CD4-positive, alpha-beta T cell treated with Interleukin-15 for 1 hour (primary cell): ENCODE measurements at regions not wholly inside any gene's neighbourhood (a gene's known extent, or its start where the extent isn't known, plus 50 kb on each side); places are given as distances from the start of the nearest gene placed in this dataset.
"Not testable (repeated sequence)": the region's sequence is repeated elsewhere in the genome, so short reads cannot be mapped to it uniquely, and the experiment has no call there.

Source experiments
- DNase-seq: peaks from one replicate; pipeline ENCODE4 v3.0.0-alpha.2; 2020

- not testable (repeated sequence) for DNase-seq
These were observed 244.7 kb downstream of the NEBL start for GRCh38 chr10:20652424-20652823.

- no peak for DNase-seq
These were observed 248.7 kb downstream of the NEBL start for GRCh38 chr10:20648263-20648874.

GRCh38 chr10:20647756-20648155, 249.4 kb downstream of the NEBL start:
- DNase-seq, result no peak

- DNase-seq, result no peak
These were observed 252.7 kb downstream of the NEBL start for GRCh38 chr10:20644421-20644820.

- DNase-seq, result no peak
These were observed 255.5 kb downstream of the NEBL start for GRCh38 chr10:20641605-20642004.

GRCh38 chr10:20635570-20635969, 261.5 kb downstream of the NEBL start:
- DNase-seq, result no peak

- no peak for DNase-seq
These were observed 262.3 kb downstream of the NEBL start for GRCh38 chr10:20634839-20635238.

GRCh38 chr10:20633714-20634113, 263.4 kb downstream of the NEBL start:
- no peak for DNase-seq

- DNase-seq, result no peak
These were observed 264.4 kb downstream of the NEBL start for GRCh38 chr10:20632696-20633095.

GRCh38 chr10:20631229-20631628, 265.9 kb downstream of the NEBL start:
- DNase-seq, result no peak

- no peak for DNase-seq
These were observed 266.9 kb downstream of the NEBL start for GRCh38 chr10:20630092-20630643.

- no peak for DNase-seq
These were observed 269.1 kb downstream of the NEBL start for GRCh38 chr10:20627946-20628507.

- no peak for DNase-seq
These were observed 270.0 kb downstream of the NEBL start for GRCh38 chr10:20627087-20627486.

- no peak for DNase-seq
These were observed 271.2 kb downstream of the NEBL start for GRCh38 chr10:20625868-20626267.

GRCh38 chr10:20624642-20625041, 272.5 kb downstream of the NEBL start:
- DNase-seq, result no peak

GRCh38 chr10:20623546-20623945, 273.6 kb downstream of the NEBL start:
- no peak for DNase-seq

- DNase-seq, result no peak
These were observed 274.4 kb downstream of the NEBL start for GRCh38 chr10:20622531-20623211.

GRCh38 chr10:20620981-20621380, 276.1 kb downstream of the NEBL start:
- DNase-seq, result no peak

GRCh38 chr10:20618011-20618547, 279.0 kb downstream of the NEBL start:
- DNase-seq, result no peak

GRCh38 chr10:20616918-20617810, 279.9 kb downstream of the NEBL start:
- DNase-seq, result peak; percentile 19

GRCh38 chr10:20616056-20616671, 280.9 kb downstream of the NEBL start:
- no peak for DNase-seq

GRCh38 chr10:20615395-20615794, 281.7 kb downstream of the NEBL start:
- no peak for DNase-seq
